C4-2B (cell line): ENCODE measurements at regions not wholly inside any gene's neighbourhood (a gene's known extent, or its start where the extent isn't known, plus 50 kb on each side); places are given as distances from the start of the nearest gene placed in this dataset.

Source experiments
- ZFX ChIP-seq: fragments of 450-650 bp; IDR thresholded peaks from 2 replicates; pipeline ENCODE4 v1.6.1; 2017
- TF ChIP-seq, protein P1 (sequence below): fragments of 450-650 bp; conservative IDR thresholded peaks from 2 replicates; pipeline ENCODE4 v1.5.1; 2017; ENCODE audit warnings: mild to moderate bottlenecking

DNA sequence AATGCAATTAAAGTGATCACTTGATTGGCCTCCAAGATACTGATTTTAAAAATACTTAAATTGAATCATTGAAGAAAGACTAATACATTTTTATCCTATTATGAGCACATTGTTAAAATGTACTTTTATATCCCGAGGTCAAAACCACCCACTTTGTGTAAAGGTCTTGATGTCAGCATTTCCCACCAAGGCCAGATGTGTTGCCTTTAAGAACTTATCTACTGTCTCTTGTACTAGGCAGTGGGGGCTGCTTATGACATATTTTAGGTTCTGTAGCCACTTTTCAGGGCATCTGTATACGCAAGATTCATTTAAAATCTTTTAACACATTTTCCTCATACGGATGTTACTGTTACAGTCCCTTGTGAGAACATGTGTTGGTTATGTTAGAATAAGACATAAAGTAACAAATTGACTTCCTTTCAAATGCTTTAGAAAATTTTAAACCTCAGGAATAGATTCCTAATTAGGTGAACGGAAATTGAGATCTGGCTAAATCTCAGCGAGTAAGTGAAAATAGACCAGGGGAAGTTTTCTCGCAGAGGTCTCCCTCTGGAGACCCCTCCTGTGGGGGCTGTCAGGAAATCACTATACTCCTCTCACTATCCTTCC lies 456.2 kb downstream of the ADAMTS20 start:
- TF ChIP-seq, protein P1, sequence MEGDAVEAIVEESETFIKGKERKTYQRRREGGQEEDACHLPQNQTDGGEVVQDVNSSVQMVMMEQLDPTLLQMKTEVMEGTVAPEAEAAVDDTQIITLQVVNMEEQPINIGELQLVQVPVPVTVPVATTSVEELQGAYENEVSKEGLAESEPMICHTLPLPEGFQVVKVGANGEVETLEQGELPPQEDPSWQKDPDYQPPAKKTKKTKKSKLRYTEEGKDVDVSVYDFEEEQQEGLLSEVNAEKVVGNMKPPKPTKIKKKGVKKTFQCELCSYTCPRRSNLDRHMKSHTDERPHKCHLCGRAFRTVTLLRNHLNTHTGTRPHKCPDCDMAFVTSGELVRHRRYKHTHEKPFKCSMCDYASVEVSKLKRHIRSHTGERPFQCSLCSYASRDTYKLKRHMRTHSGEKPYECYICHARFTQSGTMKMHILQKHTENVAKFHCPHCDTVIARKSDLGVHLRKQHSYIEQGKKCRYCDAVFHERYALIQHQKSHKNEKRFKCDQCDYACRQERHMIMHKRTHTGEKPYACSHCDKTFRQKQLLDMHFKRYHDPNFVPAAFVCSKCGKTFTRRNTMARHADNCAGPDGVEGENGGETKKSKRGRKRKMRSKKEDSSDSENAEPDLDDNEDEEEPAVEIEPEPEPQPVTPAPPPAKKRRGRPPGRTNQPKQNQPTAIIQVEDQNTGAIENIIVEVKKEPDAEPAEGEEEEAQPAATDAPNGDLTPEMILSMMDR, result no peak
- TF ChIP-seq ZFX, result no peak
